Adipocyte (in vitro differentiated cells): ENCODE measurements at regions not wholly inside any gene's neighbourhood (a gene's known extent, or its start where the extent isn't known, plus 50 kb on each side); places are given as distances from the start of the nearest gene placed in this dataset.

Experiments
- DNase-seq: peaks from one replicate; pipeline ENCODE4 v3.0.0-alpha.2; 2015; ENCODE audit warnings: low read depth
- H3K27me3 ChIP-seq: replicated peaks from 2 replicates; pipeline ENCODE4 v1.7.0; 2013; ENCODE audit warnings: mild to moderate bottlenecking, low read length, moderate library complexity; ENCODE audit not compliant: control insufficient read depth, insufficient read depth
- H3K36me3 ChIP-seq: 2 replicates; pipeline ENCODE4 v1.7.0; 2013; ENCODE audit warnings: low read length, mild to moderate bottlenecking, moderate library complexity; ENCODE audit not compliant: control insufficient read depth, insufficient read depth, severe bottlenecking
- H3K4me1 ChIP-seq: 2 replicates; pipeline ENCODE4 v1.7.0; 2013; ENCODE audit warnings: mild to moderate bottlenecking, low read length, moderate library complexity; ENCODE audit not compliant: control insufficient read depth, insufficient read depth
- H3K4me3 ChIP-seq: 2 replicates; pipeline ENCODE4 v1.7.0; 2013; ENCODE audit warnings: mild to moderate bottlenecking, low read length, moderate library complexity
- H3K9ac ChIP-seq: 2 replicates; pipeline ENCODE4 v1.7.0; 2013; ENCODE audit warnings: mild to moderate bottlenecking, low read length, moderate library complexity
- H3K9me3 ChIP-seq: 2 replicates; pipeline ENCODE4 v1.7.0; 2013; ENCODE audit warnings: mild to moderate bottlenecking, low read length, moderate library complexity; ENCODE audit not compliant: control insufficient read depth

- no peak overlapping the region for H3K9ac ChIP-seq
- H3K4me1 ChIP-seq = no peaks in the 10 kb centered on the region
- H3K36me3 ChIP-seq = no peaks in the 10 kb centered on the region
- H3K4me3 ChIP-seq = no peak overlapping the region
- H3K9me3 ChIP-seq = no peaks in the 10 kb centered on the region
- peak; percentile 26 for DNase-seq
- no peaks in the 10 kb centered on the region for H3K27me3 ChIP-seq
Measured at GRCh38 chr9:18074041-18074440, 399.9 kb upstream of the ADAMTSL1 start.

GRCh38 chr9:18075253-18075952, 398.6 kb upstream of the ADAMTSL1 start:
- Histone ChIP-seq H3K9me3 (no peaks in the 10 kb centered on the region), H3K4me1 (no peaks in the 10 kb centered on the region), H3K4me3 (no peak overlapping the region), H3K27me3 (no peaks in the 10 kb centered on the region), H3K9ac (no peak overlapping the region), H3K36me3 (no peaks in the 10 kb centered on the region)
- DNase-seq = no peak

DNA sequence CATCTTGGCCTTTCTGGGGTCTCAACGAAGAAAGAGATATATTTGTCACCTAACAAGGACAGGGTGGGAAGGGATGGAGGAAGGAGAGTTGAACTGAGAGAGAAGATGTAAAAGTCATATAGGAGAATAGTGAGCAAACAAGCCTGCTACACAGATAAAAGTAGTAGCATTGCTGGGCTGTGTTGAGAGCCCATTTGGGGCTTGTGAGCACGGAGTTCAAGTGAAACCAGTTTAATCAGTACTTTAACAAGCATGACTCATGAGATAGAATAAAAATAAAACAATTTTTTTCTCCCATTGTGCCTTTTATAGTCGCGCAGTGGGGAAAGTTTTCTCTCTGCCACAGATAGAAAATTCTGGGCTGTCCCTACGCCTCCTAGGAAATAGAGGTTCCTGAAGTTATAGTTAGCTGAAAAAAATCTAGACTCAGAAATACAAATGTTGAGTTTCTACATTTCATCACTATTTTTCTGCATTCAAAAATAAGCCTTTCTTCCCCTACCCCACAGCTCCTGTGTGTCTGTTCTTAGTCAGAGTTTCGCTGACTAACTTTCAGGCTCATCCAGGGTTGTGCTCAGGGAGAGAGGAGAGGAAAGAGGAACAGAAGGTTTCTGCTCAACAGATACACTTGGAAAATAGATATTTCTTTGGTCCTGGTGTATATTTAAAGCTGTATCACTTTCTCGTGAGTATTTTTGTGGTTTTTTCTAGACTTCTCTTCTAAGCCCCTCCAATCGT, 395.8 kb upstream of the ADAMTSL1 start:
- Histone ChIP-seq H3K9me3 (no peaks in the 10 kb centered on the region), H3K27me3 (no peaks in the 10 kb centered on the region), H3K9ac (no peak overlapping the region), H3K36me3 (no peaks in the 10 kb centered on the region), H3K4me3 (no peak overlapping the region), H3K4me1 (no peaks in the 10 kb centered on the region)
- DNase-seq = no peak

- no peak for DNase-seq
- Histone ChIP-seq H3K27me3 (peaks cover 7% of the 10 kb centered on the region), H3K9me3 (no peaks in the 10 kb centered on the region), H3K9ac (no peak overlapping the region), H3K4me1 (no peaks in the 10 kb centered on the region), H3K4me3 (no peak overlapping the region), H3K36me3 (no peaks in the 10 kb centered on the region)
Measured at GRCh38 chr9:18092138-18092537, 381.8 kb upstream of the ADAMTSL1 start.

- Histone ChIP-seq H3K9me3 (no peaks in the 10 kb centered on the region), H3K27me3 (no peaks in the 10 kb centered on the region), H3K9ac (no peak overlapping the region), H3K4me1 (no peaks in the 10 kb centered on the region), H3K36me3 (no peaks in the 10 kb centered on the region), H3K4me3 (no peak overlapping the region)
- DNase-seq = peak; percentile 10
Measured at GRCh38 chr9:18106006-18106560, 367.9 kb upstream of the ADAMTSL1 start.

GRCh38 chr9:18109675-18110074, 364.3 kb upstream of the ADAMTSL1 start:
- no peaks in the 10 kb centered on the region for H3K9me3 ChIP-seq
- no peaks in the 10 kb centered on the region for H3K36me3 ChIP-seq
- H3K4me3 ChIP-seq = no peak overlapping the region
- H3K9ac ChIP-seq = no peak overlapping the region
- DNase-seq = no peak
- peaks cover 7% of the 10 kb centered on the region for H3K4me1 ChIP-seq
- H3K27me3 ChIP-seq = no peaks in the 10 kb centered on the region

DNA sequence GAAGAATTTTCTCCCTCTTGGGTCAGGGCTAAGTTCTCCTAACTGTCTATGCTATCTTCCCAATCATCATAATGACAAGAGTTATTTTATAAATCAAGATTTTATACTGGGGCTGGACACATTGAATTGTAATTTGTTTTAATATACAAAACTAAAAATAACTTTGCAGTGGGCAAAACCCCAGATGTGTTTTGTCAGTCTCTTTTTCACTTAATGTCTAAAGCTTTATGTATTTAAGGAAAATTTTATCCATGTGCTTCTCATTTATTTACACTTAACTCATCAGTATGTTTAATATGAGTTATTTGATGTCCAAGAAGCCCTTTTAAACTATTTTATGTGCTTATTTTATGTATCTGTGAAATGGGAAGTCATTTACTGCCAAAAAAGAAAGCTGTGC, 362.8 kb upstream of the ADAMTSL1 start:
- H3K9ac ChIP-seq = no peak overlapping the region
- no peak overlapping the region for H3K4me3 ChIP-seq
- DNase-seq = no peak
- H3K4me1 ChIP-seq = peaks cover 17% of the 10 kb centered on the region
- no peaks in the 10 kb centered on the region for H3K27me3 ChIP-seq
- H3K36me3 ChIP-seq = no peaks in the 10 kb centered on the region
- no peaks in the 10 kb centered on the region for H3K9me3 ChIP-seq

DNA sequence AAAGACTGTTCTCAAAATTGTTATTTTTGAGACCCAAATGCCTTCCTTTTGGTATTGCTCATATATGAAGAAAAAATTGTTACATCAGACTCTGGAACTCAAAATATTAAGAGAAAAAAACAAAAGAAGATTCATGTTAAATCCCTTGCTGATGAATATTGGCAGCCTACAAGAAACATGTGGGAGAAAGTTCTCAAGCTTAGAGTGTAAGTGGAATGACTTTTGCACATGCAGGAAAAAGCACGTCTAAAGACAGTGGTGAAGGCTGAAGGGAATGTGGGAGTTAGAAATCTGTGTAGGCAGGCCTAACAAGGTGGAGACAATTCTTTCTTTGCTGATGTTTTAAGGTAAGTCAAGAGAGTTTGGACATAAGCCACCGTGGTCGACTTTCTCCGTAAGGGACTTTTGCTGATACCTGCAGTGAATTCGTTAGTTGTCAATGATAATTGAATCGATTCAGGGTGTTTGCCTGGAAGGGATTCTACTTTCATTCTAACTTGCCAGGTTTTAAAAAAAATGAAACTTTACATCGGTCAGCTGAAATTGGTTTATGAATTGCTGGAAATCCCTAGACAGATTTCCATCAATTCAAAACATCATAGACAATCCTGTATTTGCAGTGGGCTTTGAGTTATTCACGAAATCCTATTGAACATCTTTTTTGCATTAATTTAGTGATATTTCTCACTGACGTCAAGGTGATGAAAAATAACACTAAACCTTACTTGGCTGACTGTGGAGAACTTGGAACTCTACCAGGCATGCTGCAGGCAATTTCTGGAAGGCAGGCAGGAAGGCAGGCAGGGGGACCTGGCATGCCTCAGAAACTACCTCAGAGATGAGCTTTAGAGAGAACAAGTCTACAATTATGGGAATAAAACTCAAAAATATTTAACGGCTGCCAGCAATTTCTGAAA, 359.1 kb upstream of the ADAMTSL1 start:
- peak; percentile 56 for DNase-seq
- Histone ChIP-seq H3K4me1 (peaks cover 17% of the 10 kb centered on the region), H3K4me3 (peak overlapping the region; percentile 8), H3K36me3 (no peaks in the 10 kb centered on the region), H3K9ac (no peak overlapping the region), H3K27me3 (no peaks in the 10 kb centered on the region), H3K9me3 (no peaks in the 10 kb centered on the region)

DNA sequence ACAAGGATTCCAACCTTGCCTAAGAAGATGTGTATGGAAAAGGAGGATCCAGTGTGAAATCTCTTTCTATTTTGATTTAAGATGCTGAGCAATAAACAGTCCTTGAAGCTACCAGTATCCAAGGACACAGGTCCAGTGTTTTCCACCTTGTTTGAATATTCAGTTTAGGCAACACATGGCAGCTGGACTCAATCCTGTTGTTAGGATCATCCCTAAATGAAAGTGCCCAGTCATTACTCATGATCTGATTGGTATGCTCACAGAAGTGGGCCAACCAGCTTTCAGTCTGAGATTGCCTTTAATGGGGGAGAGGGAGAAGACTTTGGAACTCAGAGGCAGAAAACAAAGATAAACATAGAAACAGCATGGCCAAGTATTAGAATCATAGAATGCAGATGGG, 355.7 kb upstream of the ADAMTSL1 start:
- Histone ChIP-seq H3K9me3 (no peaks in the 10 kb centered on the region), H3K9ac (no peak overlapping the region), H3K4me1 (peaks cover 17% of the 10 kb centered on the region), H3K36me3 (no peaks in the 10 kb centered on the region), H3K4me3 (no peak overlapping the region), H3K27me3 (no peaks in the 10 kb centered on the region)
- no peak for DNase-seq

- DNase-seq = peak; percentile 59
- H3K9me3 ChIP-seq = no peaks in the 10 kb centered on the region
- no peak overlapping the region for H3K9ac ChIP-seq
- no peaks in the 10 kb centered on the region for H3K36me3 ChIP-seq
- no peaks in the 10 kb centered on the region for H3K27me3 ChIP-seq
- peaks cover 12% of the 10 kb centered on the region for H3K4me1 ChIP-seq
- H3K4me3 ChIP-seq = no peak overlapping the region
Measured at GRCh38 chr9:18122171-18122570, 351.8 kb upstream of the ADAMTSL1 start.

GRCh38 chr9:18124760-18125159, 349.2 kb upstream of the ADAMTSL1 start:
- Histone ChIP-seq H3K9ac (no peak overlapping the region), H3K36me3 (no peaks in the 10 kb centered on the region), H3K4me3 (no peak overlapping the region), H3K4me1 (peaks cover 13% of the 10 kb centered on the region), H3K27me3 (no peaks in the 10 kb centered on the region), H3K9me3 (no peaks in the 10 kb centered on the region)
- DNase-seq = peak; percentile 65
